Stomach (tissue), 8 donors: ENCODE measurements at regions not wholly inside any gene's neighbourhood (a gene's known extent, or its start where the extent isn't known, plus 50 kb on each side); places are given as distances from the start of the nearest gene placed in this dataset.

Experiments used
- DNase-seq, 2 donors: peaks; one replicate each; pipeline versions ENCODE4 v3.0.0 to v3.0.0-alpha.2; 2013 to 2019
- H3K27ac ChIP-seq, 5 donors: fragments of 200-600 bp in 4 of 5; sonication (generic) in 4 of 5; one replicate each; pipeline ENCODE4 v1.5.1; 2013 to 2019; ENCODE audit warnings: mild to moderate bottlenecking in 1 of 5, moderate library complexity in 1 of 5
- H3K27me3 ChIP-seq, 3 donors: fragments of 200-600 bp; sonication (generic); one replicate each; pipeline ENCODE4 v1.5.1; 2017 to 2019; ENCODE audit warnings: mixed run types in 1 of 3
- H3K36me3 ChIP-seq, 4 donors: fragments of 200-600 bp; sonication (generic); 1 replicate in 3 of 4; 2 replicates in 1 of 4; pipeline ENCODE4 v1.5.1; 2016 to 2019
- H3K4me1 ChIP-seq, 4 donors: fragments of 200-600 bp; sonication (generic); one replicate each; pipeline ENCODE4 v1.5.1; 2016 to 2019
- H3K4me3 ChIP-seq, 4 donors: fragments of 200-600 bp; sonication (generic) in 3 of 4; one replicate each; pipeline ENCODE4 v1.5.1; 2016 to 2019; ENCODE audit warnings: mild to moderate bottlenecking in 1 of 4
- H3K9me3 ChIP-seq, 4 donors: fragments of 200-600 bp; sonication (generic); one replicate each; pipeline ENCODE4 v1.5.1; 2016 to 2019
- CTCF ChIP-seq, 7 experiments: fragments of 450-650 bp in 4 of 7; fragments of 200-600 bp in 3 of 7; sonication (generic) in 3 of 7; IDR thresholded peaks; one replicate each; pipeline ENCODE4 v1.5.1; 2016 to 2019; ENCODE audit warnings: antibody characterized with exemption in 7 of 7, control low read depth in 2 of 7, mild to moderate bottlenecking in 1 of 7
- EP300 ChIP-seq: sonication (generic); formaldehyde crosslinking; IDR thresholded peaks from one replicate; pipeline ENCODE4 v1.6.1; 2017; ENCODE audit warnings: antibody characterized with exemption
- POLR2A ChIP-seq, 4 donors: fragments of 450-650 bp; IDR thresholded peaks; one replicate each; pipeline ENCODE4 v1.6.1; 2016; ENCODE audit warnings: antibody characterized with exemption in 4 of 4, control low read depth in 2 of 4, mild to moderate bottlenecking in 1 of 4, moderate library complexity in 1 of 4
- POLR2AphosphoS5 ChIP-seq, 3 donors: sonication (generic); formaldehyde crosslinking; IDR thresholded peaks; one replicate each; pipeline ENCODE4 v1.6.1; 2016; ENCODE audit warnings: antibody characterized with exemption in 3 of 3
- WGBS, 5 donors: extraction: QIAGEN DNeasy Blood & Tissue Kit in 3 of 5; methylation state at CpG; one replicate each; pipeline versions ENCODE4 v1.1.5 to v1.1.7; 2013 to 2018; 5-methylcytosine and 5-hydroxymethylcytosine counted together
- intact Hi-C: fragments of 100-400 bp; cut with DNase I; formaldehyde crosslinking; loops from one replicate; pipeline ENCODE4 v1.15.1; 2023; ENCODE audit warnings: low total_unique reads
- donor health status: healthy with polysubstance abuse.
- donor health status: Bipolar disorder and iron deficiency.
- donor health status: healthy.

GRCh38 chr2:60028849-60029565 is 524.4 kb downstream of the BCL11A start:
- no peak overlapping the region for H3K27ac ChIP-seq
- no peaks in the 10 kb centered on the region for H3K4me1 ChIP-seq
- peaks cover 0 to 10% (median 3%) of the 10 kb centered on the region in 4 donors for H3K9me3 ChIP-seq
- H3K36me3 ChIP-seq, result no peaks in the 10 kb centered on the region
- intact Hi-C loops, result no loop called here
- WGBS, 5 donors, result 20 to 32% (median 23%) methylated on average over 3 of the region's 3 CpGs
- no peak for DNase-seq
- TF ChIP-seq POLR2AphosphoS5 (IDR thresholded peaks at IDR 0.05) (no peak), POLR2A (IDR thresholded peaks at IDR 0.05) (no peak), EP300 (no peak), CTCF (IDR thresholded peaks at IDR 0.05) (no peak)
- H3K4me3 ChIP-seq, result no peak overlapping the region
- H3K27me3 ChIP-seq, result no peaks in the 10 kb centered on the region

- Histone ChIP-seq H3K27me3 (no peaks in the 10 kb centered on the region), H3K27ac (no peak overlapping the region), H3K4me3 (no peak overlapping the region), H3K4me1 (no peaks in the 10 kb centered on the region), H3K9me3 (no peaks in the 10 kb centered on the region), H3K36me3 (no peaks in the 10 kb centered on the region)
- no peak for TF ChIP-seq EP300
- no peak for TF ChIP-seq CTCF (IDR thresholded peaks at IDR 0.05)
- no peak for TF ChIP-seq POLR2A (IDR thresholded peaks at IDR 0.05)
- TF ChIP-seq POLR2AphosphoS5 (IDR thresholded peaks at IDR 0.05), result no peak
- DNase-seq, result no peak
- intact Hi-C loops, result no loop called here
- WGBS, 5 donors, result 90 to 97% (median 96%) methylated on average over 2 of the region's 2 CpGs
Observed at GRCh38 chr2:60025496-60025895, 528.0 kb downstream of the BCL11A start.

- intact Hi-C loops, result no loop called here
- TF ChIP-seq POLR2A (IDR thresholded peaks at IDR 0.05) (no peak), EP300 (no peak), CTCF (IDR thresholded peaks at IDR 0.05) (no peak), POLR2AphosphoS5 (IDR thresholded peaks at IDR 0.05) (no peak)
- Histone ChIP-seq H3K4me3 (no peak overlapping the region), H3K4me1 (no peaks in the 10 kb centered on the region), H3K27ac (no peak overlapping the region), H3K9me3 (peaks cover 0 to 5% (median 0%) of the 10 kb centered on the region in 4 donors), H3K27me3 (no peaks in the 10 kb centered on the region), H3K36me3 (no peaks in the 10 kb centered on the region)
- no peak for DNase-seq
- WGBS, 5 donors, result 67 to 76% (median 75%) methylated on average over 5 of the region's 5 CpGs
Observed at GRCh38 chr2:60023256-60023985, 530.0 kb downstream of the BCL11A start.

- H3K27ac ChIP-seq, result no peak overlapping the region
- 30 to 60% (median 55%) methylated on average over 2 of the region's 2 CpGs for WGBS, 5 donors
- no peaks in the 10 kb centered on the region for H3K9me3 ChIP-seq
- intact Hi-C loops, result no loop called here
- no peak overlapping the region for H3K4me3 ChIP-seq
- H3K4me1 ChIP-seq, result no peaks in the 10 kb centered on the region
- TF ChIP-seq POLR2AphosphoS5 (IDR thresholded peaks at IDR 0.05) (no peak), EP300 (no peak), CTCF (IDR thresholded peaks at IDR 0.05) (no peak), POLR2A (IDR thresholded peaks at IDR 0.05) (no peak)
- H3K36me3 ChIP-seq, result no peaks in the 10 kb centered on the region
- DNase-seq, result no peak
- H3K27me3 ChIP-seq, result no peaks in the 10 kb centered on the region
Observed at GRCh38 chr2:60007671-60008070, 545.8 kb downstream of the BCL11A start.
